HG02943 (cell line): ENCODE measurements at regions not wholly inside any gene's neighbourhood (a gene's known extent, or its start where the extent isn't known, plus 50 kb on each side); places are given as distances from the start of the nearest gene placed in this dataset.
"Not testable (repeated sequence)": the region's sequence is repeated elsewhere in the genome, so short reads cannot be mapped to it uniquely, and the experiment has no call there.

ENCODE experiments used
- ATAC-seq: cut with Tn5 transposase; IDR thresholded peaks from one replicate; pipeline ENCODE4 v1.9.1; 2021; ENCODE audit warnings: mild to moderate bottlenecking, low read depth, moderate library complexity; ENCODE audit not compliant: unreplicated experiment

GRCh38 chr4:132344924-132345828 is 803.9 kb upstream of the PCDH10 start:
- ATAC-seq: no peak

- ATAC-seq: no peak
Measured at GRCh38 chr4:132346016-132346415, 803.1 kb upstream of the PCDH10 start.

GRCh38 chr4:132351606-132352005 is 797.5 kb upstream of the PCDH10 start:
- not testable (repeated sequence) for ATAC-seq

DNA sequence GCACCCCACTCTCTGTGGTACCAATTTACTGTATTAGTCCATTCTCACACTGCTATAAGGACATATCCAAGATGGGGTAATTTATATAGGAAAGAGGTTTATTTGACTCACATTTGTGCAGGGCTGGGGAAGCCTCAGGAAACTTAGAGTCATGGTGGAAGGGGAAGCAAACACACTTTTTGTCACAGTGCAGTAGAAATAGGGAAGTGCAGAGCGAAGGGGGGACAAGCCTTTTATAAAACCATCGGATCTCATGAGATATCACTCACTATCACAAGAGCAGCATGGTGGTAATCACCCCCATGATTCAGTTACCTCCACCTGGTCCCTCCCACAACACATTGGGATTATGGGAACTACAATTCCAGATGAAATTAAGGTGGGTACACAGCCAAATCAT is 766.9 kb upstream of the PCDH10 start:
- no peak for ATAC-seq

DNA sequence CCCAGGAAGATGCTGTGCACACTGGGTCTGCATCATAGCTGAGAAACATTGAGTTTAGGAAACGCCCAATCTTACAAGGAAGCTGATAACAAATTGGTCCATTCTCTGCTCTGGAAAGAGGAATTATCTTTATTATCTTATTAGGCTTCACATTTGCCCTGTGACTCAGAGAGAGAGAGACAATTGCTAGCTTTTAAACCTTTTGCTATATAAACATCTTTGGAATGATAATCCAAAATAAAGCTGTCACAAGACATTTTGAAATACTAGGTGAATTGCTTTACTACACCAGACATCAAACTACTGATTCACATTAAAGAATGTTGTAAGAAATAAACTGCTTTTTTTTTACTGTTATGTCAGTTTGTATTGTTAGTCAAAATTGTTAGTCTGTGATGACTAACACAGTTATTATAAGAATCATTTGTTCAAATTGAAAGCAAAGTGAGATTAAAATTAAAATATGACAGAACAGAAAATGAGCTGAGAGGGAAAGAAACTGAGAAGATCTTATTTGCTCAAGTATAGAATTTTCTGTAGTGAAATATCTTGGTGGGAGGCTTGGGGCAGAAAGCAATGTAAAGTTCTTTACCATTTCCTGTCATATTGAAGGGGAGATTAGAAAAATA is 765.4 kb upstream of the PCDH10 start:
- no peak for ATAC-seq

DNA sequence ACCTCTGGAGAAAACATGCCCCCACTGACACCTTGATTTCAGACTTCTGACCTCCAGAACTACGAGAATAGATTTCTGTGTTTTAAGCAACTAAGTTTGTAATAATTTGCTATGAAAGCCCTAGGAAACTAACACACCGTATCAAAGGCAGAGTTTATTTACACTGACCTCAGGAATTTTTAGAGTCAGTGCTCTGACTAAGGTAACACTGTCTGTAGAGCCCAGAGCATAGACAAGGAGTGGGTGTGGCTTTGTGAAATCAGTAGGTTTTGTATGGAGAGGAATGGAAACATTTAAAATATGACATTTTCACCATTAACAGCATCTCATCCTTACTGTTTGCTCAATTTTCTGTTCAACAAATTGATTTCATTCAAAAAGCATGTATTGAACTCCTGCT is 764.4 kb upstream of the PCDH10 start:
- ATAC-seq: no peak

- ATAC-seq: no peak
Measured at GRCh38 chr4:132386130-132386529, 763.0 kb upstream of the PCDH10 start.

DNA sequence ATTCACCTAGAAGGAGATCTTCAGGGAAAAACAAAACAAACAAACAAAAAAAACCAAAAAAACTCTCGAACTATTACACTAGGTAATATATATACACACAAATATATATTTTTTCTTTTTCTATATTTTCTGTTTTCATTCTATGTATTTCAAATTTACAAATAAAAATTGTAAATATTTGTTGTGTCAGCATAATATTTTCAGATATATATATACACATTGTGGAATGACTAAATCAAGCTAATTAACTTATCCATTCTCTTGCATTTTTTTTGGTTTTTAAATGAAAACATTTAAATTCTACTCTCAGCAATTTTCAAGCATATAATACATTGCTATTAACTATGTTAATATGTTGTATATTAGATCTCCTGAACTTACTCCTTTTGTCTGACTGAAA is 762.0 kb upstream of the PCDH10 start:
- ATAC-seq: no peak

DNA sequence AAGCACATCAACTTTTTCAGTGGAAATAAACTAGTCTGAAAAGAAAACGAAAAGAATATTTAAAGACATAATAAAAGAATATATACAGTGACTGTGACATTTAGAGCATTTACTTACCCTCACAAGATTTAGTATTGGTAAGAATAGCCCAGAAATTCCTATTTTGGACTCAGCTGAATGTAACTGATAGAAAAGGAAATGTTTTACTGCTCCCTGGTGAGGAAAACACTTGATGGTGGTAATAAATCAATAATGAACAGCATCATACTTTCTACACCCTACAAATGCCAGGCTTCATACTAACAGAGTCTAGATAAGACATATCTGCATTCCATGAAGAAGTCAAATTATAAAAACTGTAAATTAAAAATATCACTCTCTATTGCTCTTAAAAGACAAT is 753.5 kb upstream of the PCDH10 start:
- no peak for ATAC-seq

DNA sequence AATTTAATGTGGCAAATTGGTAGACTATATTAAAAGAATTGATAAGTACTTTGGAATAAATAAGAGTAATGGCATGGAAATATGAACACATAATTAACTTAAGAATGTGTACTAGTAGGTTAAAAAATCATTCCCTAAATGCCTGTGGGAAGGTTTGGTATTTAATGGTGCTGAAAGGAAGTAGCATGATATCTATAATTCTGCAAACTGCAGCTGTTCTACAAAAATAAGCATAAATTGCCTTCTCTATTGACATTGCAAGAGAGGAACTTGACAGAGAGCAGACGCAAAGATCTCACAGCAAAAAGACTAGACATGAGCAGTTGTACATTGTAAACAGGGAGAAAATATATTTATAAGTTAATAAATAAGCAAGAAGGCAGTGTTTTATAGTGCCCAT is 752.5 kb upstream of the PCDH10 start:
- no peak for ATAC-seq

- no peak for ATAC-seq
Measured at GRCh38 chr4:132417220-132417619, 731.9 kb upstream of the PCDH10 start.

GRCh38 chr4:132427125-132427524 is 722.0 kb upstream of the PCDH10 start:
- ATAC-seq: no peak

DNA sequence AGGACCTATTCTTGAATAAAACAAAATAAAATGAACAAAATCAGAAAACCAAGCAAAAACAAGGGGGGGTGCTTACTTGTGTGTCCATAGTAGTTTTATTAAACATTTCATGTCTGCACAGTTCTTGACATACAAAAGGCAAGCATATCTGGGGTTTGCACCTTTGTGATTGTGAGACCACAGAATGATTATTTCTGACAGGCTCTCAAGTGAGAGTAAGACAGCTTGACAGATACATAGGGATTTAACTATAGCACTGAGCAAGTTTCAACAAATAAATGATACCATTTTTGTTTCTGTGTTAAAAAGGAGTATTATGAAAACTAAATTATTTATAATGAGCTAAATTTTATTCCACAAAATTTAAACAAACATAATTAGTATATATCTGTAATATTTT is 712.0 kb upstream of the PCDH10 start:
- no peak for ATAC-seq

DNA sequence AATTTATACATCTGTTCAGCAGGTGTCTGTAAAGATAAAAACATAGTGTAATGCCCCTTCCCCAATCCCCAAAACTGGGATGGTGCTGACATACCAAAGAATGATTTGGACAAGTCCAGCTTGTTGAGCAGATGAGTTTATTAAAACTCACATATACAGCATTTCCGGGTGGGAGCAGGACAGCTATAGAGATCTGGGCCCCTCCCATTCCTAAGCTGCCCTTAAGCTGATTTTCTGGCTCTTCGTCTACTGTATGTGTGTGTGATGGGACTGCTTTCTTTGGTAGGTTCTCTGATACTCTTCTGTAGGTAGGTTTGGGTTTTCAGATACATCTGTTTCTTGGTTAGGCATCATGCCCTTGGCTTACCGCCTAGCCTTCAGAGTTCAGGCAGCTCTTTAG is 703.7 kb upstream of the PCDH10 start:
- ATAC-seq: no peak

- ATAC-seq: not testable (repeated sequence)
Measured at GRCh38 chr4:132457987-132458386, 691.1 kb upstream of the PCDH10 start.

DNA sequence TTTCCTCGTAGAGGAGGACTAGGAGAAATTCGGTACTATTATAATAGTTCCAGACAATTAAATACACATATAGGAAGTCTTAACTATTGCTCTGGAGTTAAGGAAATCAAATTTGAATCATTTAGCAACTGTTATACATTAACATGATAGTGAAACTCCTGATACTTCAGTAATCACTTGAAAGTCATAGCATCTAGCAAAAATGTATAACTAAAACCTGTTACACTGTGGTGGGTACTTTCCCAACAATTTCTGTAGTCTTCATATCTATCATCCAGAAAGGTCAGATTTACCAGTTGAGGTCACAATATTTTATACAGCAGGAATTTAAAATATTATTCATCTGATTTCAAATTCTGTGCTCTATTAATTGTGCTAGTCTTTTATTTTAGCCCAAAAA is 669.6 kb upstream of the PCDH10 start:
- no peak for ATAC-seq

DNA sequence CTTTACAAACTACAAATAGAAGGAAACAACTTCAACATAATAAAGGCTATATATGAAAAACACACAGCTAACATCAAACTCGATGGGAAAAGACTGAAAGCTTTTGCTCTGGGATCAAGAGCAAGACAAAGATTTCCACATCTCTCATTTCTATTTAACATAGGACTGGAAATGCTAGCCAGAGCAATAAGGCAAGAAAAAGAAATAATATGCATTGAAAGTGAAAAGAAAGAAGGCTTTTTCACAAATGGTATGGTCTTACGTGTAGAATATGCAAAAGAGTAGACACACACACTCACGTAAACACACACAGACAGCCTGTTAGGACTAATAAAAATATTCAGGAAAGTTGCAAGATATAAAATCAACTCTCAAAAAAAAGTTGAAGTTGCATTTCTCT is 660.5 kb upstream of the PCDH10 start:
- no peak for ATAC-seq

- no peak for ATAC-seq
Measured at GRCh38 chr4:132493476-132493875, 655.6 kb upstream of the PCDH10 start.

DNA sequence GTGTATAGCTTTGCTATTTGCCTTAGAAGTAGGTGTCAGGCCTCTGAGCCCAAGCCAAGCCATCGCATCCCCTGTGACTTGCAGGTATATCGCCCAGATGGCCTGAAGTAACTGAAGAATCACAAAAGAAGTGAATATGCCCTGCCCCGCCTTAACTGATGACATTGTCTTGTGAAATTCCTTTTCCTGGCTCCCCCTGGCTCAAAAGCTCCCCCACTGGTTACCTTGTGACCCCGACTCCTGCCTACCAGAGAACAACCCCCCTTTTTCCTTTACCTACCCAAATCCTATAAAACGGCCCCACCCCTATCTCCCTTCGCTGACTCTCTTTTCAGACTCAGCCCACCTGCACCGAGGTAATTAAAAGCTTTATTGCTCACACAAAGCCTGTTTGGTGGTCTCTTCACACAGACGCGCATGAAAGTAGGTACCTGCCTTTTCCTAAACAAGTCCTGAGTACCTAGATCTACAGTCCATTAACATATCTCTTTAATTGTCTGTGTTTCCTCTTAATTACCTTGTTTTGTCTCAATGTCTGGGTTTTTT is 653.8 kb upstream of the PCDH10 start:
- ATAC-seq: not testable (repeated sequence)

DNA sequence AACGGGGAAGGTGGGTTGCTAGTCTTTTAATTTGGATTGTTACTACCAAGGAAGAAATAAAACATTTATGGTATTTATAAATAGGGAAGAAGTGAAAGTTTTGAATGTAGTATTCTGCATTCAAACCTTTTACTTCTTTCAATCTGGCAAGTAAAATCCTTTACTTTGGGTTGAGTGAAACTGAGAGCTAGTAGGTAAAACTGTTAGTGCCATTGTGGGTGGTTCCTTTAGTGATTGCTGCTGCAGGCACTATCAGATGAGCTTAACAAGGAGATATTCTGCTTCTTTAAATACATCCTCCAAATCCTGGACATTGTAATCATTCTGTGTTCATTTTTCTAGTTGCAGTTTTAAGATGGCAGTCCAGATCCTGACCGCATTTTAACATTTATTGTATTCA is 650.9 kb upstream of the PCDH10 start:
- no peak for ATAC-seq

- ATAC-seq: no peak
Measured at GRCh38 chr4:132502096-132502552, 647.0 kb upstream of the PCDH10 start.

GRCh38 chr4:132504438-132504837 is 644.7 kb upstream of the PCDH10 start:
- ATAC-seq: no peak
